SK-N-MC (cell line): ENCODE measurements at regions not wholly inside any gene's neighbourhood (a gene's known extent, or its start where the extent isn't known, plus 50 kb on each side); places are given as distances from the start of the nearest gene placed in this dataset.

Experiments used
- EZH2 ChIP-seq: fragments of 200-600 bp; sonication (generic); IDR thresholded peaks from one replicate; pipeline ENCODE4 v1.6.1; 2017; ENCODE audit warnings: antibody characterized with exemption
- POLR2AphosphoS5 ChIP-seq: IDR thresholded peaks from 2 replicates; pipeline ENCODE4 v1.6.1; 2012; ENCODE audit warnings: mild to moderate bottlenecking, low read depth, low read length, borderline replicate concordance

DNA sequence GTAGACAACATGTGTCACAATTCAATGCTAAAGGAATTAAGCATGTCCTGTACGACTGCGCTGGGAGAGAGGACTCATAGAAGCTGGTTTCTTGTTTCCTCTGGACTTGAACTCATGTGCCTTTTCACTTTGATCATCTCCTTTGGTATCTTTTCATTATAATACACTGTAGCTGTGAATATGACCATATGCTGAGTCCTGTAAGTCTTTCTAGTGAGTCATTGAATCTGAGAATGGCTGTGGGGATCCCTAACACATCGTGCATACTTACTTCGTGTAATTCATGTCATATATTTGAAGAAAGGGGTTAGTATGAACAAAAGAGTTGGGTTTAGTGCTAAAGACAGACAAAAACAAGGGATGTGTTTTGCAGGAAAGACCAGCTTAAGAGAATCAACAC, 148.1 kb upstream of the RUNX1 start:
- TF ChIP-seq POLR2AphosphoS5 (no peak), EZH2 (no peak)
